ENCODE measurements at regions not wholly inside any gene's neighbourhood (a gene's known extent, or its start where the extent isn't known, plus 50 kb on each side); places are given as distances from the start of the nearest gene placed in this dataset.

- TF ChIP-seq CTCF (IDR thresholded peaks at IDR 0.05) (no peak), POLR2AphosphoS5 (IDR thresholded peaks at IDR 0.05; ENCODE audit: low read depth, low read length) (no peak), REST (IDR thresholded peaks at IDR 0.05; ENCODE audit: insufficient read depth in 1 of 2, low read depth in 2 of 2, low read length in 1 of 2) (no peak), SIN3A (IDR thresholded peaks at IDR 0.05; ENCODE audit: borderline replicate concordance, insufficient read depth, low read depth, low read length) (no peak), TCF7L2 (IDR thresholded peaks at IDR 0.05; ENCODE audit: low read depth, low read length) (no peak)
These were observed 246.9 kb upstream of the GLI3 start for GRCh38 chr7:42483886-42484285.
